GM19240 (cell line): ENCODE measurements at regions not wholly inside any gene's neighbourhood (a gene's known extent, or its start where the extent isn't known, plus 50 kb on each side); places are given as distances from the start of the nearest gene placed in this dataset.
"Not testable (repeated sequence)": the region's sequence is repeated elsewhere in the genome, so short reads cannot be mapped to it uniquely, and the experiment has no call there.

Experiments used
- DNase-seq: peaks from one replicate; pipeline ENCODE4 v3.0.0; 2011; ENCODE audit warnings: low spot score; ENCODE audit not compliant: insufficient read length

DNA sequence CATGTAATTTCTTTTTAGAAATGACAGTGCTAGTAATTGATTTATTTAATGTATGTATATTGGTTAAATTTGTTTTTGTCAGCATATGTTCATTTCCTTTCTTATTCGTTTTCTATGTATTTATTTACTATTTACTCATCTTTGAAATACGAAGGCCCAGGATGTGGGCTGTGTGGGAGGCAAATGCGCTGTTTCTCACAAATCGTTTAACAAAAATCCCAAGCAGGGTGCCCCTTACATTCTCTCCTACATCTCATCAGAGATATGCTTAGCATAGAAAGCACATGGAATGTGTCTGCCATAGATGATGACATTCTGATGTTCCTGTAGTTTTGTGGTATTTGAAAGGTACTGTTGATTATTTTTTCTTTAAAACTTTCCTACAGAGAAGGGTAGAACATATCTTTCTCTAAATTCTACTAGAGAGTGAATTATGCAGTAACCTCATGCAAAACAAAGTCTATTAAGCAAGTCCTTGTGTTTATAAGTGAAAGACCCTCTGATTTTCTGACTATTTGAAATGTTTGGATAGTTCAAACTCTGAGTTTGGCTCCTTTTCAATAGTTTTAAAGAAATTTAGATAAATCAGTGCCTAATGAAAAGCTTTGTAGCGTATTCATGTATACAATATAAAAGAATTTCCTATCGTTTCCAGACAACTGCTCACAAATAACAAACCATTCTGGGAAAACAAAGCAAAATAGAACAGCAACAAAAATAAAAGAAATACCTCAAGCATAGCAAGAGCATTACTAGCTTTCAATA, 111.1 kb upstream of the VGLL3 start:
- no peak for DNase-seq

DNA sequence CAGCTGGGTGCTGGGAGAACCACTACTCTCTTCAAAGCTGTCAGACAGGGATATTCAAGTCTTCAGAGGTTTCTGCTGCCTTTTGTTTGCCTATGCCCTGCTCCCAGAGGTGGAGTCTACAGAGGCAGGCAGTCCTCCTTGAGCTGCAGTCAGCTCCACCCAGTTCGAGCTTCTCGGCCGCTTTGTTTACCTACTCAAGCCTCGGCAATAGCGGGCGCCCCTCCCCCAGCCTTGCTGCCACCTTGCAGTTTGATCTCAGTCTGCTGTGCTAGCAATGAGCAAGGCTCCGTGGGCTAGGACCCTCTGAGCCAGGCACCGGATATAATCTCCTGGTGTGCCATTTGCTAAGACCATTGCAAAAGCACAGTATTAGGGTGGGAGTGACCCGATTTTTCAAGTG, 106.8 kb upstream of the VGLL3 start:
- DNase-seq: not testable (repeated sequence)

DNA sequence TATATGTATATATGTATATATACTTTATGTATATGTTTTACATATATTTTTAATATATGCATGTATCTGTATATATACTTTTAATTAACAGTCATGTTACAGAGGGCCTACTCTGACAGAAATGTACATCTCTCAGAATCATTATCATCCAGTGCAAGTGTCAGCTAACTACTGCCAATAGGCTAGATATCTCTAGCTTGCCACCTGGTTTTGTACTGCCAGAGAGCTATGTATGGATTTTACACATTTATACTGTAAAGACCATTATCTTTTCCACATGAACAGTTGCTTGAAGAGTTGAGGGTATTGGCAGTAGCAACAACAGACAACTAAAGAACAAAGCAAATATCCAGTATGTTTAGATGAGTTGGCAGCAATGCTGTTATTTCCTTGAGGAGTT, 99.7 kb upstream of the VGLL3 start:
- no peak for DNase-seq

DNA sequence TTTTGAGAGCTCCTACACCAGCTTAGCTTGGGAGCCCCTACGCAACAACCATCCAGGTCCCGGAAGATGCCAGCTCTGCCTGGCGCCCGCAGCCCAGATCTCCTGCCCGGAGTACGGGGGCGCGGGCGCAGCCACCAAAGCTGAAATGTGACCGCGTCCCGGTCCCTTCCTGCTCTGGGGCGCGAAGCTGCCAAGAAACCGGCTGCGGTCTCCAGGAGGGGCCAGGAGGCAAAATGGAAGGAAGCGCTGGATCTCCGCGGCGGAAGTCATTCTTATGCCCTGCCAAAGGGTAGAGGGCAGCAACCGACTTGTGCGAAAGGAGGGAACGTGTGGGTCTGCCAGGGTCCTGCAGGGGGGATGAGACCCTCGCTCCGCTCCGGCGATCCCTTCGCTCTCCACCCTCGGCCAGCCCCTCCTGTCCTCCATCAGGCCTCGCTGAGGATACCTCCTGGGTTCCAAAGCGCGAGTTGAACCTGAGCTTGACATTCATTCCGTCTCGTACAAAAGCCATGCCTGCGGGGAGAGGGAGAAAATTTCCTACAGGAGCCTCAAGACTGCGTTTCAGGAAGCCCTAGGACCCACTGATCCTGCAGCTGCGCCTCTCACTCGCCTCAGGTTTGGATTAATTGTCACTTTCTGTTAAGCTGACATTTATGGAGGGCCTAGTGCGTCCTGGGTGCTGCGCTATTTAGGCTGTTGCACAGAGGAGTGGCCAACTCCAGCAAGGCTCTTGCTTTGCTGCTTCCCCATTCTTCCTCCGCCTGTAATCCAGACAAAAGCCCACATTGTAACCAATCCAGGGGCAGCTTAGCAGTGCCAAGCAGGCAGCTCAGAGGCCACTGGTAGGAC, 98.3 kb upstream of the VGLL3 start:
- no peak for DNase-seq

DNA sequence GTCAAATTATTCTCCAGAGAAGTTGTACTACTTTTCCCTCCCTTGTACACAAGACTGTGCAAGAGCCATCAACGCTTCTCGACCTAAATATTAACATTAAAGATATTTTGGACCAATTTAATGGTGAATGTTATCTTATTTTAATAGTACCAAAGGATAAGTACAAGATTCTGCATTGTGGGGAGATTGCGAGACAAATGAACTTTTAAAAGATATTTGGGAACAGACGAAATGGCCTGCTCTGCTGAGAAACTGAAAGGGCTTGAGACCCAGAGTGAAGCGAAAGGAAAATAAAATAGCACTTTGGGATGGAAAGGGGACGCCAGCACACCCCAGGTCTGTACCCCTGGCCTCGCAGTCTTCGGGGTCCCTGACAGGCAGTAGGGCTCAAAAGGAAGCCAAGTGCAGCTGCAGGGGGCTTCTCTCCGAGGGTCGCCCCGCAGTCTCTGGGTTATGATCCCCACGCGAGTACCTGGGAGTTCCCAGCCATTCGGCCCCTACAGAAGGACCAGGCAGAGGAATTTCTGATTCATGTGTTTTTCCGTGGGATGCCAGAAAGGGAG, 97.6 kb upstream of the VGLL3 start:
- no peak for DNase-seq

DNA sequence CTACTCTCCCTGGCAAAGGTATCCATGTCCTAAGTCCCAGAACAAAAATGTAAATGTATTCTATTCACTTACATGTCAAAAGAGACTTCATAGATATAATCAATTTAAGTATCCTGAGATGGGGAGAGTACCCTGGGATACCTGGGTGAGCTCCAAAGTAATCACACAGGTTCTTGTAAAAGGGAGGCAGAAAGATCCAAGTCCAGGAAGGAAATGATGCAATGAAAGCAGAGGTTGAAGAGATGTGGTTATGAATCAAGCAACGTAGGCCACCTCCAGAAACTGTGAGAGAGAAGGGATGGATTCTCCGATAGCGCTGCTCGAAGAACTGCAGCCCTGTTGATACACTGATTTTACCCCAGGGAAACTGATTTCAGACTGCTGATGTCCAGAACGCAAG, 93.9 kb upstream of the VGLL3 start:
- no peak for DNase-seq

DNA sequence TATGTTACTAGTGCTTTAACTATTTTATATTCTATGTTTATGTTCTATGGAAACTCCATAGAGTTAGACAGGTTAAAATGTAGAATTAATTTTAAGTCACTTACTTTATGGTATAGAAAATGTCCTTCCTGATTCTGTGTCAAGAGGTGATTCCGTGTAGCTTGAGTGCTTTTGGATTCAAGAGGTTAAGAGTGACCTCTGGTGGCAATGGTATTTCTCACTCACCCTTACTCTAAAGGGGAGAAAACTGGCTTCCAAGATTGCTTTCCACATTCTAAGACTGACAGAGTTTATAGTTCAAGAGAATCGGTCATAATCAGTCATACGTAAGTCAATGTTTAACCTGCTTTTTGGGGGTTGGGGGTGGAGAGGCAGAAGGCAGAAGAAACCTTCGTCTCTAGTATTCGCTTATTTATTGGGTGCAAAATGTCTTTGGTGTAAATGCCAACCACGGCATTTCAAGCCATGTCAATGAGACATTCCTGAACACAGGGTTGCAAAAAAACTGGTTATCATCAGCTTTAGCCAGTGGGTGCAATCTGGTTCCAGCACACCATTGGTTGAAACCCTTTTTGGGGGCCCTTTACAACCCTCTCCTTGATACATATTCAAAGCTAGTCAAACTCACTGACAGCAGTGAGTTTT, 92.0 kb upstream of the VGLL3 start:
- no peak for DNase-seq

DNA sequence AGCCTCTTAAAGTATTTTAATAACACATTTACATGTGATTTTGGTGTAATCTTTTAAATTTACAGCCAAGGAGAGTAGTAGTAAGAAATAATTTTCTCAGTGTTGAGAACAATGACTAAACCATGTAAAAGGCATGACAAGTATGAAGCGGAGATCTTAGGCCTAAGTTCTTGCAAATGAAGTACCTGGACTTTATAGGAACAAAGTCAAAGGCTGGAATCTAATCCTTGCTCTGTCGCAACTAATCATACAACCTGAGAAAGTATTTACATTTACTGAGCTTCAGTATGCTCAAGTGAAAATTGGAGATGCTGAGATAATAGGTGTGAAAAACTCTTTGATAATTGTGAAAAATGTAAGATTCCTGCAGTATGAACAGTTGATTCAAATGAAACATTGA, 86.4 kb upstream of the VGLL3 start:
- DNase-seq: no peak

DNA sequence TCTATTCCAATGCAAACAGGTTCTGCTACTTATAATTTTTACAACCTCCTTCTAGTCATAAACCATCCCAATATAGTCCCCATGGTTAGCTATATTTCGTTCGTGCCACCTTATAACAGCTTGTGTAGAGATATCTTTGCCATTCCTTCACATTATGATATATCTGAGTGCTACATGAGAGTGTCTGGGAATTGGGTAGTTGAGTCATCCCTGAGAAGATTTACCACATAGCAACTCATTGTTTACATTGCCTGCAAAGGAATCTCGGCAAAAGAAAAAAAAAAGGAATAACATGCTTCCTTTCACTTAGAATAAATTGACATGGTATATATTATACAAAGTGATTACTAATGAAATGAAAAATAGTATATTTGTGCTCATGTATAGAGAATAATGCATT, 86.0 kb upstream of the VGLL3 start:
- no peak for DNase-seq

DNA sequence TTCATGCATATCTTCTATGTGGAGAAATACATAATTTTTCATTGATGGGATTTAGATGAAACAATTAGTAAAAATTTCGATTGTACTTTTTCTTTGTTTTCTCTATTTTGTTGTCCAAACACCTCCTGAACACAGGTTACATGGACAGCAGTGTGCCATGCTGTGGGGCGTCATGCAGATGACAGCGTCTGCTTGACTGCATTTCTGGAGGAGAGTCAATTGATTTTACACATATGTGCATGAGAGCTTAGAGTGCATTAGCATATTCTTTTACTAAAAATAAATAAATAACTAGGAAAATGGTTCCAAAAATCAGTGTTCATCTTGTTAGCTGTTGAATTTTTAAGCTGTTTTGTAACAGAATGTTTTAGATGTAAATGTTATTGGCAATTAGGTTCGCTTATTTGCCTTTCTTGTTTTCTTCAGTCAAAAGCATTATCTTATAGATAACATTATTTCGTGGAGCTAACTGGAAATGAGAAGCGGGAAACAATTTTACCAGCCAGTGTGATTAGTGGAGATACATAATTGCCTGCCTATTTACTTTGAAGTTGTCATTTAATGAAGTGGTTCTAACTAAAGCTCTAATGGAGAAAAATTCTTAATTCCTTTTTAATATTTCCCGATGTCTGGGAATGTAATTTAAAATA, 82.7 kb upstream of the VGLL3 start:
- no peak for DNase-seq

DNA sequence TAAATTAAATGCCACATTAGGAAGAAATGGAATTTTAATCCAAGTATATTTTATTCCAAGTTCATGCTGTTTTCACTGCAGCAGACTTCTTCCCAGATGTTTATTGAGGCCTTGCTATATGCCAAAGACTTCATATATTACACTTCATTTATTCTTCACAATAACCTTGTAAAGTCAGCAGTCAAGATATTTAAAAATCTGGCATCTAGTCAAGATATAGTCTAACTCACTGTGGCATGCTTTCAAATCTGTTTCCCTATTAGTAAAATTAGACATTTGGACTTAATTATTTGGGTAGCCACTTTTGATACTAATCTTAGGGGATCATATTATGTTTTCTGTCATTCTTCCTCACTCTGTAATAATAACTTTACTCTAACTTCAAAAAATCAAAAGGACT, 81.5 kb upstream of the VGLL3 start:
- no peak for DNase-seq

DNA sequence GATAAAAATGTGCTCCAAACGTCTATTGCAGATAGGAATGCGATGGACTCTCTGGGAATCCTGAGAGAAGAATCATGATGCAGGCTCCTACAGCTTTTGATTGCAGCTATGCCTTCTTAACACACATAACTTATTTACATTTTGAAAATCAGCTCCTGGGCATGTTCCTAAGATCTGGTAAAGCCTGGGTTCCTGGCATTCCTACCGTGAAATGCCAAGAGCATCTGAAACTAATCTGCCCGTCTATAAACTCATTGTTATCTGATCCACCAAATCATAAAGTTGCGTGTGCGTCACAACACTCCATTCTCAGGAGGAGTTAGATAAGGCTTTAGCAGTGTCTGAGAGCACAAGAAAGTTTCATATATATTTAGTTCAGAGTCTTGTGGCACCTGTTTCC, 79.0 kb upstream of the VGLL3 start:
- no peak for DNase-seq

DNA sequence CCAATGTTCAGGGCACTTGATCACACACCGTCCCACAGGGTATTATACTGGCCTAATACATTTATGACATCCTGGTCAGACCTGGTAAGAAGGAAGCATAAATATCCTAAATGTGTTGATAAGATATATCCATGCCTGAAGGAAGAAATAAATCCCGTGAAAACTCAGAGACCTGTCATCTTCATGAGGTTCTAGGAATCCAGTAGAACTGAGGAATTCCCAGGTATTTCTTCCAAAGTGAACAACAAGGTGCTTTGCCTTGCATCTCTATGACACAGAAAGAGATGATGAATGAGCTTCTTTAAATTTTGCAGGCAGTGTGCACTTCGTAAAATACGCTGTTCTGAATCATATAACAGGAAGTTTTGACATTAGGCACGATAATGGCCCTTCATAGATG, 78.1 kb upstream of the VGLL3 start:
- DNase-seq: no peak

DNA sequence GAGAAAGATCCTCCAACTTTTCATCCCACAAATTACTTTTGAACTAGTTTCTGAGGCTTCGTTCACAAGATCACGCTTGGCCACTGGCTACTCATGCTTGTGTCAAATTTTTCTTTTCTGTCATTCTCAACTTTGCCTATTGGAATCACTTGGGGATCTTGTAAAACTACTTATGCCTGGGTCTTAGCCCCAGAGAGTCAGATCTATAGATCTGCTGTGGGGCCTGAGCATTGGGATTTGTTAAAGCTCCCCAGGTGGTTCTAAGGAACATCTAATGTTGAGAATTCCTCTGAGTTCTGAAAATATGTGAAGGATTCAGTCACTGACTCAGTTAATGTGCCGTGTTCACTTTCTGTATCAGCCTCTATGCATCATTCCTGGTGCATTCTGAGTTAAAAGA, 71.7 kb upstream of the VGLL3 start:
- DNase-seq: no peak

DNA sequence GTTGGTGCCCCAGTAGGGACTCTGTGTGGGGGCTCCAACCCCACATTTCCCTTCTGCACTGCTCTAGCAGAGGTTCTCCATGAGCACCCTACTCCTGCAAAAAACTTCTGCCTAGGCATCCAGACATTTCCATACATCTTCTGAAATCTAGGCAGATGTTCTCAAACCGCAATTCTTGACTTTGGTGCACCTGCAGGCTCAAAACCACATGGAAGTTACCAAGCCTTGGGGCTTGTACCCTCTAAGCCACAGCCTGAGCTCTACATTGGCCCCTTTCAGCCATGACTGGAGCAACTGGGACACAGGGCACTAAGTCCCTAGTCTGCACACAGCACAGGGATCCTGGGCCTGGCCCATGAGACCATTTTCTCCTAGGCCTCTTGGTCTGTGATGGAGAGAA, 66.5 kb upstream of the VGLL3 start:
- DNase-seq: no peak

DNA sequence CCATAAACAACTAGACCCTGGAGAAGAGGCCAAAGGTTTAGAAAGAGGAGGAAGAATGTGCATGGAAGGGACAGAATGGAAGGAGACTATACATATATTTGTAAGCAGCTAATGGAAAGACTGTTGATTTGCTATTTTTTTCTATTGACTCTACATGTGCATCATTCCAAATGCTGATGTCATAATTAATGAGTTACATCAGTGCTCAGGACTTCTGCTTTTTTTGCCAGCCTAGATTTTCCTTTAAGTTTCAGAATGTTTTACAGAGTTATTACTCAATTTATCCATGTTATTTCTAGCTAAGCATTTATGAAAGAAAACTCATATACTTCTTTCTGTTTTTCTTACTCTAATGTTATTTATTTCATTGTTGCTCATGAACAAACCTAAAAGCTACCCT, 62.6 kb upstream of the VGLL3 start:
- no peak for DNase-seq

DNA sequence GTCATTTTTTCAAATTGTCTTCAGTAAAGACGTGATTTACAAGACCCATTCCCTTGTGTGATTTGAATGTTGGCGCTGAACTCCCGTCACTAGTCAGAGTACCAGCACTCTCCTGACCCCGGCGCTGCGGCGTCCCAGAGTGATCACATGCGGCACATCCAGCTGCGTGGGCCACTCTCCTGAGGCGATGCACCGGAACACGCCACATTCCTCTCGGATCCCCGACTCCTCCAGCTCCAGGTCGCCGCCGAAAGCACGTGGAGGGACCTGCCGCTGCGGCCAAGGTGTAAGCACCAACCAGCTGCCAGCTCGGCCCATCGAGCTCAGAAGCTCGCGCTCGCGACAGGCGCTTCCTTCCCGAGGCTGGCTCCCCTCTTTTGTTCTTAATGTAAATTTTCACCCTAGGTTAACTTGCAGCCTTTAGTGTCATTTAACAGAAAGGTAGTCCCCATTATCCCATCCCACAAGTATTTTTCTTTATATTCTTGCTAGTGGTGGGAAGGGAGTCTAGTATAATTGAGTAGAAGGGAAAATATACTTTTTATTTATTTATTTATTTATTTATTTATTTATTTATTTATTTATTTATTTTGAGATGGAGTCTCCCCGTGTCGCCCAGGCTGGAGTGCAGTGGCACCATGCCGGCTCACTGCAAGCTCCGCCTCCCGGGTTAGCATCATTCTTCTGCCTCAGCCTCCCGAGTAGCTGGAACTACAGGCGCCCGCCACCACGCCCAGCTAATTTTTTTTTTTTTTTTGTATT, 61.7 kb upstream of the VGLL3 start:
- DNase-seq: no peak

DNA sequence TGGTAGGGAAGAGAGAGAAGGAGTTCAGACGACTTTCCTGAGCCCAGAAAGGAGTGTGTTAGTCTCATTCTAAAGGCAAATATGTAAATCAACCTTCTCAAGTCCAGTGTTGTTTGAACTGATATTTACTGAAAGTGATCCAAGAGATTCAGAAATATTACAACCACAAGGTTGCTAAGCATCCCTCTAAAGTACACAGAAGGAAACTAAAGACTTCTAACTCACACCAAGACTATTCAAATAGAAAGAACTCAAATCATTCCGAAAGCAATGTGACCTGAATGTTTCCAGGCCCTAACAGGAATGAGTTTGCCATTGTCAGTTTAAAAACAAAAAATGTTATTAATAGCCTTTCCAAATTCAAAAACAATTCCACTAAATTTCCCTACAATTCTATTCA, 56.9 kb upstream of the VGLL3 start:
- DNase-seq: no peak

DNA sequence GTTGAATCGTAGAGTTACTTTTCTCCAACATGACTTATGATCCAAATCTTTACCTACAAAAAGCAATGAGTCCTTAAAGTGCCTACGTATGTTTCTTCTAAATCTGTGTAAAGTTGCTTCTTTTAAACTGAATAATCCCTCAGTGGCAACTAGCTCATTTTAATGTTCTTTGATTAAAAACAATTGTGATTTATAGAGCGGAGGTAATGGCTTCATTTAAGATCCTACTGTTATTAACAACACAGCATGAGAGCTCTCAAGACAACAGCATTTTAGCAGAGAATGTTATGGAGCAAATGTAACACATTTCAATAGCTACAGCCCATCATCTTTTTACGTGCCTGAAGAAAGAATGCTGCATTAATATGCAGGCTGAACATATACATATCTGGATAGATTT, 55.3 kb upstream of the VGLL3 start:
- DNase-seq: no peak

DNA sequence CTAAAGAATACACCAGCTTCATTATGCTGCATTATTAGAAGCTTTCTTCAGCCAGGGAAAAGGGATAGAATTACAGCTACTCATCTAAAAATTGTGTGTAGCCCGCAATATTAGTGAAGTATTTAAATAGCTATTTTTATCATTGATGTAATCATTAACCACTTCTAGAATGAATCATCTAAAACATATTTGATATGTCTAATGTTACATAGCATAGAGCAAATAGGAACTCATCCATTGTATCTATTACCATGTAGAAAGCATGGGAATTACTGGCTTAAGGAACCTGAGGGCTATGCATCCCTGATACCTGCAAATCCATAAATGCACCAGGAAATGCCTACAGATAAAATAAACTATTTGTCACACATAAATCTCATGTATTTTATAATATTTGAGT, 54.5 kb upstream of the VGLL3 start:
- DNase-seq: no peak

DNA sequence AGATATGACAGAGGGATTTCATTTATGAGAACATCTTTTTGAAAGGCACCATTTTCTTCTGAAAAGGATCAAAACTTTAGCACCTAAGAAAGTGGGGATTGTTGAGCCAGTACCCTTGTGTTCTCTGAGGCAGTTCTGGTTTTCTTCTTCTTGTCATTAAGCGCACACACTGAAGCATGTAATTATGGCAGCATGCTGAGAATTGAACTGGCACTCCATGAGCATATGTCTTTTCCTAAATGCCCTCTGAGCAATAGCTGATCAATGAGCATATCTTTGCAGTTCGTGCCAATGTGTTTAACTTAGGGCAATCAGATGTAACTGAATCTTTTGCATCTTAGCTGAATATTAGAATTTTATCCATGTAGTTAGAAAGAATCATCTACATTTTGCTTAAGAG, 53.9 kb upstream of the VGLL3 start:
- DNase-seq: no peak
